ENCODE measurements at regions not wholly inside any gene's neighbourhood (a gene's known extent, or its start where the extent isn't known, plus 50 kb on each side); places are given as distances from the start of the nearest gene placed in this dataset.

DNA sequence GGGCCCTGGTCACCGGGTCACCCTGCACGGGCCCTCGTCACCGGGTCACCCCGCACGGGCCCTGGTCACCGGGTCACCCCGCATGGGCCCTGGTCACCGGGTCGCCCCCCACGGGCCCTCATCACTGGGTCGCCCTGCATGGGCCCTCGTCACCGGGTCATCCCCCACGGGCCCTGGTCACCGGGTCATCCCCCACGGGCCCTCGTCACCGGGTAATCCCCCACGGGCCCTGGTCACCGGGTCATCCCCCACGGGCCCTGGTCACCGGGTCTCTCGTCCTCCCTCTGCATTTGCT is 77.6 kb downstream of the RIPK4 start:
- no peaks in the 10 kb centered on the region for H3K27me3 ChIP-seq (replicated peaks; ENCODE audit: insufficient read depth)
- no peak overlapping the region for H3K27ac ChIP-seq
- H3K36me3 ChIP-seq = no peaks in the 10 kb centered on the region
- intact Hi-C loops (cut with DNase I) = no loop called here
- H3K4me1 ChIP-seq (replicated peaks) = peaks cover 10% of the 10 kb centered on the region
- no peaks in the 10 kb centered on the region for H3K9me3 ChIP-seq
- H3K4me3 ChIP-seq = no peak overlapping the region
- no peak for DNase-seq (ENCODE audit: low spot score)
- WGBS = 93% methylated on average over 24 of the region's 24 CpGs
- TF ChIP-seq POLR2A (IDR thresholded peaks at IDR 0.05) (no peak), POLR2AphosphoS5 (IDR thresholded peaks at IDR 0.05) (no peak), CTCF (IDR thresholded peaks at IDR 0.05) (no peak)

- DNase-seq (ENCODE audit: low spot score) = no peak
- no peak overlapping the region for H3K4me3 ChIP-seq
- H3K4me1 ChIP-seq (replicated peaks) = peaks cover 10% of the 10 kb centered on the region
- H3K36me3 ChIP-seq = no peaks in the 10 kb centered on the region
- no peak overlapping the region for H3K27ac ChIP-seq
- TF ChIP-seq POLR2AphosphoS5 (IDR thresholded peaks at IDR 0.05) (no peak), POLR2A (IDR thresholded peaks at IDR 0.05) (no peak), CTCF (IDR thresholded peaks at IDR 0.05) (no peak)
- WGBS = 83% methylated on average over 2 of the region's 2 CpGs
- no peaks in the 10 kb centered on the region for H3K27me3 ChIP-seq (replicated peaks; ENCODE audit: insufficient read depth)
- intact Hi-C loops (cut with DNase I) = no loop called here
- no peaks in the 10 kb centered on the region for H3K9me3 ChIP-seq
Measured at GRCh38 chr21:41687633-41688032, 79.2 kb downstream of the RIPK4 start.

DNA sequence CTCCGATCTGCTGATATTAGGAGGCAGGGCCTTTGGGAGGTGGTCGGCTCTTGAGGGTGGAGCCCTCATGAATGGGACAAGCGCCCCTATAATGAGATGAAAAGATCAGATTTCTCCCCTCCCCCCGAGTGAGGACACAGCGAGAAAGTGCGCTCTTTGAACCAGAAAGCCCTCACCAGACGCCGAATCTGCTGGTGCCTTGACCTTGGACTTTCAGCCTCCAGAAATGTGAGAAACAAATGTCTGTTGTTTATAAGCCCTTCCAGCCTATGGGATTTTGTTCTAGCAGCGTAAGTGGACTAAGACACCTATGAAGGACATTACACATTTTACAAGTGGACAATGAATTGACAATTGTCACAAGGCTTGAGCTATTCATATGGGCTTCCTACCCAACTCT is 80.2 kb downstream of the RIPK4 start:
- Histone ChIP-seq H3K27me3 (replicated peaks; ENCODE audit: insufficient read depth) (no peaks in the 10 kb centered on the region), H3K27ac (no peak overlapping the region), H3K4me3 (no peak overlapping the region), H3K9me3 (no peaks in the 10 kb centered on the region), H3K36me3 (no peaks in the 10 kb centered on the region), H3K4me1 (replicated peaks) (peaks cover 19% of the 10 kb centered on the region)
- no peak for TF ChIP-seq CTCF (IDR thresholded peaks at IDR 0.05)
- no peak for TF ChIP-seq POLR2AphosphoS5 (IDR thresholded peaks at IDR 0.05)
- TF ChIP-seq POLR2A (IDR thresholded peaks at IDR 0.05) = no peak
- intact Hi-C loops (cut with DNase I) = no loop called here
- DNase-seq (ENCODE audit: low spot score) = no peak
- WGBS = 89% methylated on average over 9 of the region's 9 CpGs

- TF ChIP-seq POLR2AphosphoS5 (IDR thresholded peaks at IDR 0.05) = no peak
- TF ChIP-seq POLR2A (IDR thresholded peaks at IDR 0.05) = no peak
- TF ChIP-seq CTCF (IDR thresholded peaks at IDR 0.05) = no peak
- Histone ChIP-seq H3K27ac (peak overlapping the region; percentile 76 to 97), H3K9me3 (no peaks in the 10 kb centered on the region), H3K4me1 (replicated peaks) (peaks cover 27% of the 10 kb centered on the region), H3K4me3 (no peak overlapping the region), H3K27me3 (replicated peaks; ENCODE audit: insufficient read depth) (no peaks in the 10 kb centered on the region), H3K36me3 (no peaks in the 10 kb centered on the region)
- no peak for DNase-seq (ENCODE audit: low spot score)
- intact Hi-C loops (cut with DNase I) = no loop called here
- 88% methylated on average over 8 of the region's 8 CpGs for WGBS
Measured at GRCh38 chr21:41685511-41686149, 81.2 kb downstream of the RIPK4 start.

GRCh38 chr21:41684381-41685245 is 82.2 kb downstream of the RIPK4 start:
- WGBS = 44% methylated on average over 26 of the region's 26 CpGs
- Histone ChIP-seq H3K4me1 (replicated peaks) (peaks cover 31% of the 10 kb centered on the region), H3K36me3 (no peaks in the 10 kb centered on the region), H3K9me3 (no peaks in the 10 kb centered on the region), H3K4me3 (no peak overlapping the region), H3K27ac (peak overlapping the region; percentile 76 to 97), H3K27me3 (replicated peaks; ENCODE audit: insufficient read depth) (no peaks in the 10 kb centered on the region)
- DNase-seq (ENCODE audit: low spot score) = peak; percentile 77
- intact Hi-C loops (cut with DNase I) = no loop called here
- peak; percentile 13 for TF ChIP-seq POLR2A (IDR thresholded peaks at IDR 0.05)
- TF ChIP-seq CTCF (IDR thresholded peaks at IDR 0.05) = no peak
- peak; percentile 68 for TF ChIP-seq POLR2AphosphoS5 (IDR thresholded peaks at IDR 0.05)
